CD4-positive, alpha-beta T cell (primary cell): ENCODE measurements at regions not wholly inside any gene's neighbourhood (a gene's known extent, or its start where the extent isn't known, plus 50 kb on each side); places are given as distances from the start of the nearest gene placed in this dataset.

Experiments used
- ATAC-seq: fragments of 200-7000 bp; cut with Tn5 transposase; one replicate; pipeline ENCODE4 v1.10.0; 2022; ENCODE audit warnings: mild to moderate bottlenecking; ENCODE audit not compliant: poor library complexity
- CTCF ChIA-PET: fragments of 350-600 bp; sonication (Branson Sonifier 250); formaldehyde crosslinking; loops from one replicate; lab custom pipeline; 2021; ENCODE audit warnings: antibody characterized with exemption, inconsistent platforms; lab: Charles Lee
- POLR2A ChIA-PET: fragments of 350-600 bp; sonication (Branson Sonifier 250); formaldehyde crosslinking; loops from one replicate; lab custom pipeline; 2021; ENCODE audit warnings: antibody characterized with exemption, inconsistent platforms; lab: Charles Lee
- DNase-seq, 14 experiments: peaks; one replicate each; pipeline ENCODE4 v3.0.0-alpha.2; 2013 to 2020; ENCODE audit warnings: mixed read lengths in 2 of 14
- H3K27ac ChIP-seq, 2 donors: one replicate each; pipeline versions ENCODE4 v1.5.1 to v1.7.0; 2013; ENCODE audit warnings: low read length in 2 of 2, low read depth in 1 of 2, mild to moderate bottlenecking in 1 of 2
- H3K27me3 ChIP-seq, 2 experiments: 1 replicate in 1 of 2; 2 replicates in 1 of 2; pipeline versions ENCODE4 v1.6.1 to v1.7.0; 2013; ENCODE audit warnings: low read length in 2 of 2, control low read depth in 1 of 2, mild to moderate bottlenecking in 1 of 2, moderate library complexity in 1 of 2; ENCODE audit not compliant: insufficient read depth in 2 of 2, control insufficient read depth in 1 of 2
- H3K36me3 ChIP-seq: one replicate; pipeline ENCODE4 v1.6.1; 2013; ENCODE audit warnings: low read length, control low read depth; ENCODE audit not compliant: insufficient read depth
- H3K4me1 ChIP-seq: one replicate; pipeline ENCODE4 v1.6.1; 2013; ENCODE audit warnings: low read length, control low read depth; ENCODE audit not compliant: insufficient read depth
- H3K4me3 ChIP-seq: one replicate; pipeline ENCODE4 v1.5.1; 2013; ENCODE audit warnings: mild to moderate bottlenecking, low read length, moderate library complexity
- H3K9me3 ChIP-seq, 2 experiments: 1 replicate in 1 of 2; 2 replicates in 1 of 2; pipeline versions ENCODE4 v1.6.1 to v1.7.0; 2013; ENCODE audit warnings: low read length in 2 of 2, mild to moderate bottlenecking in 2 of 2, control low read depth in 1 of 2, moderate library complexity in 1 of 2; ENCODE audit not compliant: control insufficient read depth in 1 of 2, insufficient read depth in 1 of 2
- H3K27ac Mint-ChIP-seq: one replicate; pipeline ENCODE4 v1.8.0; 2020; ENCODE audit warnings: mixed read lengths
- H3K27me3 Mint-ChIP-seq: one replicate; pipeline ENCODE4 v1.8.0; 2021; ENCODE audit warnings: mixed read lengths
- H3K36me3 Mint-ChIP-seq: one replicate; pipeline ENCODE4 v1.8.0; 2021; ENCODE audit warnings: low read depth, mixed read lengths
- H3K4me1 Mint-ChIP-seq: one replicate; pipeline ENCODE4 v1.8.0; 2021; ENCODE audit warnings: low read depth, mixed read lengths
- H3K4me3 Mint-ChIP-seq: one replicate; pipeline ENCODE4 v1.8.0; 2020; ENCODE audit warnings: mild to moderate bottlenecking, mixed read lengths
- H3K9me3 Mint-ChIP-seq: one replicate; pipeline ENCODE4 v1.8.0; 2020; ENCODE audit warnings: mixed read lengths
- intact Hi-C, 2 experiments: fragments of 100-400 bp; cut with DNase I in 1 of 2; cut with micrococcal nuclease in 1 of 2; formaldehyde crosslinking; loops; one replicate each; pipeline versions ENCODE4 v1.15.1 to v1.9.0; 2023 to 2025; cut with DNase I, micrococcal nuclease
- TF ChIP-seq, protein P1 (sequence below): fragments of 200-600 bp; IDR thresholded peaks from one replicate; pipeline ENCODE4 v1.8.0; 2022; ENCODE audit warnings: antibody characterized with exemption, mild to moderate bottlenecking

DNA sequence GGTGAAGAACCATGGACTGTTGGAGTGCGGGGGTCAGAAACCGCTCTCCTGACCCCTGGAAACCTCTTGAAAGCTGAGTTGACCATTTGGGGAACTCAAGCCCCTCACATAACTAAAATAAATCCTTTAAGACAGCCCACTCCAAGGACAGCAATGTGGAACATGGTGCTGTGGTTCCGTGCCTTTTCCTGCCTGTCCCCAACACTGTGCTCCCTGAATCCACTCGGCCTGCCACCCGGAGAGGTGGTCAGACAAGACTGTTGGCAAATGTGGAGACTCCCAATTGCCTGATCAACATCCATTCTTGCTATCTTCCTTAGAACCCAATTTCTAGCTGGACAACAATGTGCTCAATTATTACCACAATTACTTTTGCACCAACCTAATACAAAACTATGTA, 286.0 kb downstream of the NPHP4 start:
- H3K36me3 ChIP-seq, result no peaks in the 10 kb centered on the region
- H3K27me3 ChIP-seq, result no peaks in the 10 kb centered on the region
- H3K4me1 ChIP-seq, result no peaks in the 10 kb centered on the region
- DNase-seq (no peak), ATAC-seq (no peak)
- peaks cover 0 to 10% of the 10 kb centered on the region in 2 experiments for H3K9me3 ChIP-seq
- Mint-ChIP-seq H3K4me3 (no peak overlapping the region), H3K27me3 (no peaks in the 10 kb centered on the region), H3K27ac (no peak overlapping the region), H3K4me1 (no peaks in the 10 kb centered on the region), H3K9me3 (no peaks in the 10 kb centered on the region), H3K36me3 (no peaks in the 10 kb centered on the region)
- POLR2A ChIA-PET, result no interaction called here
- intact Hi-C loops, result no loop called here
- no peak overlapping the region for H3K4me3 ChIP-seq
- CTCF ChIA-PET, result no interaction called here
- H3K27ac ChIP-seq, result no peak overlapping the region
- TF ChIP-seq, protein P1, sequence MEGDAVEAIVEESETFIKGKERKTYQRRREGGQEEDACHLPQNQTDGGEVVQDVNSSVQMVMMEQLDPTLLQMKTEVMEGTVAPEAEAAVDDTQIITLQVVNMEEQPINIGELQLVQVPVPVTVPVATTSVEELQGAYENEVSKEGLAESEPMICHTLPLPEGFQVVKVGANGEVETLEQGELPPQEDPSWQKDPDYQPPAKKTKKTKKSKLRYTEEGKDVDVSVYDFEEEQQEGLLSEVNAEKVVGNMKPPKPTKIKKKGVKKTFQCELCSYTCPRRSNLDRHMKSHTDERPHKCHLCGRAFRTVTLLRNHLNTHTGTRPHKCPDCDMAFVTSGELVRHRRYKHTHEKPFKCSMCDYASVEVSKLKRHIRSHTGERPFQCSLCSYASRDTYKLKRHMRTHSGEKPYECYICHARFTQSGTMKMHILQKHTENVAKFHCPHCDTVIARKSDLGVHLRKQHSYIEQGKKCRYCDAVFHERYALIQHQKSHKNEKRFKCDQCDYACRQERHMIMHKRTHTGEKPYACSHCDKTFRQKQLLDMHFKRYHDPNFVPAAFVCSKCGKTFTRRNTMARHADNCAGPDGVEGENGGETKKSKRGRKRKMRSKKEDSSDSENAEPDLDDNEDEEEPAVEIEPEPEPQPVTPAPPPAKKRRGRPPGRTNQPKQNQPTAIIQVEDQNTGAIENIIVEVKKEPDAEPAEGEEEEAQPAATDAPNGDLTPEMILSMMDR, result no peak

DNA sequence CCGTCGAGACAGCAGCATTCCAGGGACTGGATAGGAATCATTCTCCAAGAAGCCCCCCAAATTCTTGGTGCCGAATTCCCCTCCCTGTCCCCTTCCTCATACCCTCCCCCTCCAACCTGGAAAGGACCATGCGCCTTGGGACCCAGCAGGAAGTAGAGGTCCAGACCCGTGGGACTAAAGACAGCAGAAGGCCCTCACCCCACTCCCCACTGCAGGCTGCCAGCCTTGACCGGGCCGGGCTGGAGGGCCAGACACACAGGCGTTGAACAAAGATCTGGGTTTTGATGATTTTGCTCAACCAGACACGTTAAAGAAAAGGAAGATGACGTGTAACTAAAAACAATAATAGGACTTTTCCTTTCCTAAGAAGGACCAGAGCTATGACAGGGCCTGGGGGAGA, 286.5 kb downstream of the NPHP4 start:
- H3K4me1 ChIP-seq, result no peaks in the 10 kb centered on the region
- Mint-ChIP-seq H3K4me3 (no peak overlapping the region), H3K27ac (no peak overlapping the region), H3K9me3 (no peaks in the 10 kb centered on the region), H3K27me3 (no peaks in the 10 kb centered on the region), H3K4me1 (no peaks in the 10 kb centered on the region), H3K36me3 (no peaks in the 10 kb centered on the region)
- ATAC-seq (no peak), DNase-seq (no peak)
- TF ChIP-seq, protein P1, result no peak
- H3K27me3 ChIP-seq, result no peaks in the 10 kb centered on the region
- ChIA-PET CTCF (no interaction called here), POLR2A (no interaction called here)
- H3K4me3 ChIP-seq, result no peak overlapping the region
- intact Hi-C loops, result no loop called here
- H3K36me3 ChIP-seq, result no peaks in the 10 kb centered on the region
- H3K9me3 ChIP-seq, result peaks cover 0 to 10% of the 10 kb centered on the region in 2 experiments
- H3K27ac ChIP-seq, result no peak overlapping the region

DNA sequence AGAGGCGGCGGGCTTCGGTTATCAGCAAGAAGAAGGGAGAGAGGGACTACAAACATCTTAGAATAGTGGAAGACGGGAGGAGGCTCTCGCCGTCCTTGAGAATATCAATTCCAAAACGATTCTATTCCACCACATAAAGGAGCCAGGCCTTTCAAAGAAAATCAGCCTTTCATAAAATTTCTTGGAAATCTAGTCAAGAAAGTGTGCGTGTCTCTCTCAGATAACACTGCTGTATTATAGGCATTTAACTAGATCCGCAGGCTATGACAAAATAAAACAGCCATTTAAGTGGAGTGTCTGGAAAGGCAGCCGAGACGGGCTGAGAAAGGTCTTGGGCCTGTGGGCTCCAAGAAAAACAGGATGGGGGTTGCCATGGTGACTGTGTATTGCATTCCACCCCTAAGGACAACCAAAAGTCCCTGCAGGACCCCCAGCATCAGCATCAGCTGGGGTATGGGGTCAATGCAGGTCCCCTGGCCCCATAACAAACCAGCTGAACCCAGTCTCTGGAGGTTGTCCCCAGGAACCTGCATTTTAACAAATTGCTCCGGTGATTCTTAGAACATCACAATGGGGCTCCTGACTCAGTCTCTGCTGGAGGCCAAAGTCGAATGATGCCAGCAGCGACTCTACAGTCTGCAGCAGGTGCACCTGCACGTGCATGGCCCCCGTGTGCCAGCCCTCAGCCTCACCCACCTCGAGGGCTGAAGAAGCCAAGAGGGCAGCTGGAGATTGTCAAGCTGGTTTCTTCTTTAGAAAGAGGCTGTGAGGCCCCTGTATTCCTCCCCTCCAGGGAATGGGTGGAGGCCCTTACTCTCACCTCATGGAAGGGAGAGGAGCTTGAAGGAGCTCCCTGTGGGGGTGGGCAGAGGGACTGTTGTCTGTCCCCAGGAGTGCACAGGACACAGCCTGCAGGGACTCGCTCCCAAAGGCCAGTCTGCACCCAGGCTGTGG, 287.4 kb downstream of the NPHP4 start:
- H3K4me1 ChIP-seq, result no peaks in the 10 kb centered on the region
- H3K27ac ChIP-seq, result no peak overlapping the region
- TF ChIP-seq, protein P1, result no peak
- intact Hi-C loops, result no loop called here
- H3K27me3 ChIP-seq, result no peaks in the 10 kb centered on the region
- no peaks in the 10 kb centered on the region for H3K36me3 ChIP-seq
- ChIA-PET CTCF (no interaction called here), POLR2A (no interaction called here)
- H3K9me3 ChIP-seq, result peaks cover 0 to 6% of the 10 kb centered on the region in 2 experiments
- H3K27me3 Mint-ChIP-seq, result no peaks in the 10 kb centered on the region
- no peak overlapping the region for H3K4me3 ChIP-seq
- H3K27ac Mint-ChIP-seq, result no peak overlapping the region
- no peaks in the 10 kb centered on the region for H3K4me1 Mint-ChIP-seq
- no peak for DNase-seq
- H3K9me3 Mint-ChIP-seq, result no peaks in the 10 kb centered on the region
- no peak overlapping the region for H3K4me3 Mint-ChIP-seq
- ATAC-seq, result no peak
- H3K36me3 Mint-ChIP-seq, result no peaks in the 10 kb centered on the region
